Panc1 (cell line): ENCODE measurements at regions not wholly inside any gene's neighbourhood (a gene's known extent, or its start where the extent isn't known, plus 50 kb on each side); places are given as distances from the start of the nearest gene placed in this dataset.

ENCODE experiments used
- ATAC-seq: fragments of 200-7000 bp; cut with Tn5 transposase; 2 replicates; pipeline ENCODE4 v1.9.1; 2020; ENCODE audit warnings: mild to moderate bottlenecking, moderate library complexity
- BruUV-seq: library from RNA; stranded (reverse); fragments of 400-500 nt; replicated peaks from 2 replicates; lab custom pipeline; 2021; lab: Mats Ljungman, UMichigan
- CTCF ChIA-PET: fragments of 300-600 bp; sonication (Branson Sonifier 250); formaldehyde crosslinking; loops from one replicate; lab custom pipeline; 2022; ENCODE audit warnings: antibody characterized with exemption; lab: Charles Lee
- POLR2A ChIA-PET: fragments of 300-600 bp; sonication (Branson Sonifier 250); formaldehyde crosslinking; loops from one replicate; lab custom pipeline; 2022; ENCODE audit warnings: antibody characterized with exemption; lab: Charles Lee
- DNase-seq: peaks from one replicate; pipeline ENCODE4 v3.0.0-alpha.2; 2010; ENCODE audit warnings: low read depth, low spot score
- H3K27ac ChIP-seq: 2 replicates; pipeline ENCODE4 v1.5.1; 2011; ENCODE audit warnings: mild to moderate bottlenecking, low read length, inconsistent platforms
- H3K27me3 ChIP-seq: fragments of 200-500 bp; sonication (Bioruptor generic); 2 replicates; pipeline ENCODE4 v1.6.0; 2014; ENCODE audit warnings: low read length, inconsistent platforms; ENCODE audit not compliant: control insufficient read depth, insufficient read depth
- H3K36me3 ChIP-seq: fragments of 200-500 bp; sonication (Bioruptor generic); 2 replicates; pipeline ENCODE4 v1.5.1; 2014; ENCODE audit warnings: inconsistent platforms, mild to moderate bottlenecking, low read length, moderate library complexity; ENCODE audit not compliant: control insufficient read depth, insufficient read depth
- H3K4me1 ChIP-seq: 2 replicates; pipeline ENCODE4 v1.5.1; 2011; ENCODE audit warnings: inconsistent platforms, mild to moderate bottlenecking, low read length, moderate library complexity; ENCODE audit not compliant: control insufficient read depth, insufficient read depth
- H3K4me3 ChIP-seq, 2 experiments: 2 replicates each; pipeline ENCODE4 v1.5.1; 2011 to 2012; ENCODE audit warnings: low read depth in 2 of 2, low read length in 2 of 2, mild to moderate bottlenecking in 2 of 2, inconsistent platforms in 1 of 2, moderate library complexity in 1 of 2
- H3K9me3 ChIP-seq: fragments of 200-500 bp; sonication (Bioruptor generic); 2 replicates; pipeline ENCODE4 v1.5.1; 2014; ENCODE audit warnings: low read depth, mild to moderate bottlenecking, inconsistent platforms, low read length, moderate library complexity; ENCODE audit not compliant: control insufficient read depth, insufficient read depth
- CTCF ChIP-seq: fragments of 450-650 bp; IDR thresholded peaks from 2 replicates; pipeline ENCODE4 v1.5.1; 2017; ENCODE audit warnings: mild to moderate bottlenecking
- POLR2AphosphoS5 ChIP-seq: IDR thresholded peaks from 2 replicates; pipeline ENCODE4 v1.6.1; 2012; ENCODE audit warnings: mild to moderate bottlenecking, low read depth, low read length, moderate library complexity
- SIN3A ChIP-seq: IDR thresholded peaks from 2 replicates; pipeline ENCODE4 v1.6.1; 2012; ENCODE audit warnings: low read depth, mild to moderate bottlenecking, low read length, moderate library complexity, borderline replicate concordance; ENCODE audit not compliant: insufficient read depth
- TCF7L2 ChIP-seq: IDR thresholded peaks from 2 replicates; pipeline ENCODE4 v1.6.1; 2011; ENCODE audit warnings: mild to moderate bottlenecking, low read depth, low read length, inconsistent platforms
- in situ Hi-C: cut with HindIII; loops from 2 replicates; pipeline ENCODE4 v1.10.0; 2016; ENCODE audit warnings: low sequenced_read_pairs, low pct_unique_long_range_greater_than_20kb
- intact Hi-C: fragments of 100-400 bp; cut with micrococcal nuclease; formaldehyde crosslinking; loops from one replicate; pipeline ENCODE4 v1.10.0; 2022; ENCODE audit not compliant: unreplicated experiment
- TF ChIP-seq, protein P1 (sequence below), 2 experiments: IDR thresholded peaks; 2 replicates each; pipeline ENCODE4 v1.6.1; 2011 to 2012; ENCODE audit warnings: low read depth in 2 of 2, control low read depth in 1 of 2, low read length in 1 of 2, mild to moderate bottlenecking in 1 of 2, moderate library complexity in 1 of 2; ENCODE audit not compliant: insufficient read depth in 1 of 2

GRCh38 chr13:88648598-88649373 lies 977.6 kb downstream of the SLITRK5 start:
- no peaks in the 10 kb centered on the region for H3K27me3 ChIP-seq
- no peak overlapping the region for H3K4me3 ChIP-seq
- H3K9me3 ChIP-seq: no peaks in the 10 kb centered on the region
- intact Hi-C loops (no loop called here), in situ Hi-C loops (no loop called here)
- TF ChIP-seq, protein P1, sequence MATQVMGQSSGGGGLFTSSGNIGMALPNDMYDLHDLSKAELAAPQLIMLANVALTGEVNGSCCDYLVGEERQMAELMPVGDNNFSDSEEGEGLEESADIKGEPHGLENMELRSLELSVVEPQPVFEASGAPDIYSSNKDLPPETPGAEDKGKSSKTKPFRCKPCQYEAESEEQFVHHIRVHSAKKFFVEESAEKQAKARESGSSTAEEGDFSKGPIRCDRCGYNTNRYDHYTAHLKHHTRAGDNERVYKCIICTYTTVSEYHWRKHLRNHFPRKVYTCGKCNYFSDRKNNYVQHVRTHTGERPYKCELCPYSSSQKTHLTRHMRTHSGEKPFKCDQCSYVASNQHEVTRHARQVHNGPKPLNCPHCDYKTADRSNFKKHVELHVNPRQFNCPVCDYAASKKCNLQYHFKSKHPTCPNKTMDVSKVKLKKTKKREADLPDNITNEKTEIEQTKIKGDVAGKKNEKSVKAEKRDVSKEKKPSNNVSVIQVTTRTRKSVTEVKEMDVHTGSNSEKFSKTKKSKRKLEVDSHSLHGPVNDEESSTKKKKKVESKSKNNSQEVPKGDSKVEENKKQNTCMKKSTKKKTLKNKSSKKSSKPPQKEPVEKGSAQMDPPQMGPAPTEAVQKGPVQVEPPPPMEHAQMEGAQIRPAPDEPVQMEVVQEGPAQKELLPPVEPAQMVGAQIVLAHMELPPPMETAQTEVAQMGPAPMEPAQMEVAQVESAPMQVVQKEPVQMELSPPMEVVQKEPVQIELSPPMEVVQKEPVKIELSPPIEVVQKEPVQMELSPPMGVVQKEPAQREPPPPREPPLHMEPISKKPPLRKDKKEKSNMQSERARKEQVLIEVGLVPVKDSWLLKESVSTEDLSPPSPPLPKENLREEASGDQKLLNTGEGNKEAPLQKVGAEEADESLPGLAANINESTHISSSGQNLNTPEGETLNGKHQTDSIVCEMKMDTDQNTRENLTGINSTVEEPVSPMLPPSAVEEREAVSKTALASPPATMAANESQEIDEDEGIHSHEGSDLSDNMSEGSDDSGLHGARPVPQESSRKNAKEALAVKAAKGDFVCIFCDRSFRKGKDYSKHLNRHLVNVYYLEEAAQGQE (IDR thresholded peaks at IDR 0.05; ENCODE audit: insufficient read depth in 1 of 2, low read depth in 2 of 2, low read length in 1 of 2): no peak
- TF ChIP-seq TCF7L2 (no peak), POLR2AphosphoS5 (no peak), CTCF (no peak), SIN3A (no peak)
- POLR2A ChIA-PET: no interaction called here
- no peak for DNase-seq
- CTCF ChIA-PET: no interaction called here
- no peaks in the 10 kb centered on the region for H3K36me3 ChIP-seq
- no peaks in the 10 kb centered on the region for H3K4me1 ChIP-seq
- no TSS peak for BruUV-seq
- no peak for ATAC-seq
- no peak overlapping the region for H3K27ac ChIP-seq

GRCh38 chr13:88649855-88650254 lies 978.7 kb downstream of the SLITRK5 start:
- Histone ChIP-seq H3K4me1 (no peaks in the 10 kb centered on the region), H3K27ac (no peak overlapping the region), H3K4me3 (no peak overlapping the region), H3K9me3 (no peaks in the 10 kb centered on the region), H3K27me3 (no peaks in the 10 kb centered on the region), H3K36me3 (no peaks in the 10 kb centered on the region)
- ChIA-PET CTCF (no interaction called here), POLR2A (no interaction called here)
- in situ Hi-C loops: no loop called here
- intact Hi-C loops: no loop called here
- ATAC-seq (no peak), DNase-seq (no peak)
- no TSS peak for BruUV-seq
- TF ChIP-seq TCF7L2: no peak
- TF ChIP-seq POLR2AphosphoS5: no peak
- TF ChIP-seq SIN3A: no peak
- TF ChIP-seq CTCF: no peak
- TF ChIP-seq, protein P1 (IDR thresholded peaks at IDR 0.05; ENCODE audit: insufficient read depth in 1 of 2, low read depth in 2 of 2, low read length in 1 of 2): no peak
